ENCODE measurements at regions not wholly inside any gene's neighbourhood (a gene's known extent, or its start where the extent isn't known, plus 50 kb on each side); places are given as distances from the start of the nearest gene placed in this dataset.

DNA sequence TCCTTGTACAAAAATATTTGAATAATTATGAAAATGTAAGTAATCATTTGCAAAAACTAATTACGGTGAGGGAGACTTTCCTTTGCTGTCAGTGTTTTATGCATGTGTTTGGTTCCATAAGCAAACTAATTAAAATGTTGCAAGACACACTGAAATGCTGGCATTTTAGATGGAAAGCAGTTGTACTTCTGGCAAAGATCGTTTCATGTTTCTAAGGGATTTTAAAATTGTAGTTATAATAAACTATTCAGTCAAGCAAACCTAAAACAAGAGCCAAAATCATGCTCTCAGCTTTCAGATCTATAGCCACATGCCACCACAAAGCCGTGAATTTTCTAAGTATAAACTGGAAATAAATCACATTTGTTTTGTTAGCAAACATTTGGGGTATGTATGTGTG is 240.1 kb upstream of the ZNF385D start:
- H3K27me3 ChIP-seq (replicated peaks; ENCODE audit: control insufficient read depth, insufficient read depth, low read length): no peaks in the 10 kb centered on the region
- Mint-ChIP-seq H3K4me1 (ENCODE audit: low read depth, unreplicated experiment) (no peaks in the 10 kb centered on the region), H3K27me3 (ENCODE audit: insufficient read depth, unreplicated experiment) (no peaks in the 10 kb centered on the region), H3K27ac (ENCODE audit: unreplicated experiment) (no peak overlapping the region), H3K36me3 (ENCODE audit: insufficient read depth, unreplicated experiment) (no peaks in the 10 kb centered on the region), H3K4me3 (ENCODE audit: unreplicated experiment) (no peak overlapping the region), H3K9me3 (ENCODE audit: unreplicated experiment) (no peaks in the 10 kb centered on the region)
- ChIA-PET POLR2A (no interaction called here), CTCF (no interaction called here)
- H3K4me3 ChIP-seq (ENCODE audit: low read depth, low read length): no peak overlapping the region
- DNase-seq: no peak
- peaks cover 8% of the 10 kb centered on the region; the same call in 1 of the 2 replicates for H3K4me1 ChIP-seq
- TF ChIP-seq, protein P1, sequence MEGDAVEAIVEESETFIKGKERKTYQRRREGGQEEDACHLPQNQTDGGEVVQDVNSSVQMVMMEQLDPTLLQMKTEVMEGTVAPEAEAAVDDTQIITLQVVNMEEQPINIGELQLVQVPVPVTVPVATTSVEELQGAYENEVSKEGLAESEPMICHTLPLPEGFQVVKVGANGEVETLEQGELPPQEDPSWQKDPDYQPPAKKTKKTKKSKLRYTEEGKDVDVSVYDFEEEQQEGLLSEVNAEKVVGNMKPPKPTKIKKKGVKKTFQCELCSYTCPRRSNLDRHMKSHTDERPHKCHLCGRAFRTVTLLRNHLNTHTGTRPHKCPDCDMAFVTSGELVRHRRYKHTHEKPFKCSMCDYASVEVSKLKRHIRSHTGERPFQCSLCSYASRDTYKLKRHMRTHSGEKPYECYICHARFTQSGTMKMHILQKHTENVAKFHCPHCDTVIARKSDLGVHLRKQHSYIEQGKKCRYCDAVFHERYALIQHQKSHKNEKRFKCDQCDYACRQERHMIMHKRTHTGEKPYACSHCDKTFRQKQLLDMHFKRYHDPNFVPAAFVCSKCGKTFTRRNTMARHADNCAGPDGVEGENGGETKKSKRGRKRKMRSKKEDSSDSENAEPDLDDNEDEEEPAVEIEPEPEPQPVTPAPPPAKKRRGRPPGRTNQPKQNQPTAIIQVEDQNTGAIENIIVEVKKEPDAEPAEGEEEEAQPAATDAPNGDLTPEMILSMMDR (IDR thresholded peaks at IDR 0.05; ENCODE audit: insufficient read depth in 1 of 2, low read depth in 1 of 2, low read length in 1 of 2, severe bottlenecking in 1 of 2, unreplicated experiment in 1 of 2): no peak
- H3K9me3 ChIP-seq: no peaks in the 10 kb centered on the region
- no peaks in the 10 kb centered on the region for H3K36me3 ChIP-seq (ENCODE audit: control insufficient read depth, insufficient read depth, low read length)
- intact Hi-C loops (cut with micrococcal nuclease; ENCODE audit: unreplicated experiment): no loop called here
- no TSS peak for BruUV-seq (replicated peaks)

DNA sequence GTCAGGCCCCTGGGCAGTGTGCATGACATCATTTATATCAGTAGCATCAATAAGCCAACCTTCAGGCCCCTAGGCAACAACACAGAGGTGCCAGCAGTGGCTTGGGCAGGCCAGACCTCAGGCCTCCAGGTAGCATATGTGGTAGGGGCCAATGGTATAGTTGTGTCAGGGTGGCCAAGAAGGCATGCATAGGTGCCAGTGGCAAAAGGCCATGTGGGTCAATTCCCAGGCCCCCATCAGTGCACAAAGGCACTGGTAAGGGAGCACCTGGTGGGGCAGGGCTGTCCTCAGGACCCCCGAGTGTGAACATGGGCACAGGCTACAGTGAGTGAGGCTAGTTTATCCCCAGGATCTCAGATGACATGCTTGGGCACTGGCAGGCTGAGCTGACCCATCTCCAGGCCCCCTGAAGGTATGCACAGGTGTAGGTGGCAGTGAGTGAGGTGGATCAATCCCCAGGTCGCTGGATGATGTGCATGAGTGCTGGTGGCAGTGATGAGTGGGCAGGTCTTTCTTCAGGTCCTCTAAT is 244.1 kb upstream of the ZNF385D start:
- peaks cover 8% of the 10 kb centered on the region; the same call in 1 of the 2 replicates for H3K4me1 ChIP-seq
- Mint-ChIP-seq H3K27ac (ENCODE audit: unreplicated experiment) (no peak overlapping the region), H3K27me3 (ENCODE audit: insufficient read depth, unreplicated experiment) (no peaks in the 10 kb centered on the region), H3K36me3 (ENCODE audit: insufficient read depth, unreplicated experiment) (no peaks in the 10 kb centered on the region), H3K9me3 (ENCODE audit: unreplicated experiment) (no peaks in the 10 kb centered on the region), H3K4me1 (ENCODE audit: low read depth, unreplicated experiment) (no peaks in the 10 kb centered on the region), H3K4me3 (ENCODE audit: unreplicated experiment) (no peak overlapping the region)
- TF ChIP-seq, protein P1 (IDR thresholded peaks at IDR 0.05; ENCODE audit: insufficient read depth in 1 of 2, low read depth in 1 of 2, low read length in 1 of 2, severe bottlenecking in 1 of 2, unreplicated experiment in 1 of 2): no peak
- CTCF ChIA-PET: no interaction called here
- H3K4me3 ChIP-seq (ENCODE audit: low read depth, low read length): no peak overlapping the region
- H3K9me3 ChIP-seq: no peaks in the 10 kb centered on the region
- POLR2A ChIA-PET: no interaction called here
- no peaks in the 10 kb centered on the region for H3K27me3 ChIP-seq (replicated peaks; ENCODE audit: control insufficient read depth, insufficient read depth, low read length)
- DNase-seq: no peak
- H3K36me3 ChIP-seq (ENCODE audit: control insufficient read depth, insufficient read depth, low read length): no peaks in the 10 kb centered on the region
- intact Hi-C loops (cut with micrococcal nuclease; ENCODE audit: unreplicated experiment): no loop called here
- BruUV-seq (replicated peaks): no TSS peak

DNA sequence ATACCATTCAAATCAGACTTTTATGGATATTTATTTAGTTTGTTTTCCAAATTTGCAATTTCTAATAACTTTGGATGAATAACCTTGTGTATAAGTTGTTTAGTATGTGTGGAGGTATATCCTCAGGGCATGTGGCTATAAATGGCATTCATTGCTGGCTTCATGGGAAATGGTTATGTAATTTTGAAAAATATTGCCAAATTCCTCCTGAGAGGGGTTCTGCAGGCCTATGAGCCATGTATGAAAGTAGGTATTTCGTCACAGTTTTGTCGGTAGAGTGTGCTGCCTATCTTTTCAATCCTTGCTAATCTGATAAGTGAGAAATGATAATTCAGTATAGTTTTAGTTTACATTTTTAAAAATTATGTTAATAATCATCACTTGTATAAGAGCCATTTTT is 256.4 kb upstream of the ZNF385D start:
- intact Hi-C loops (cut with micrococcal nuclease; ENCODE audit: unreplicated experiment): no loop called here
- Mint-ChIP-seq H3K36me3 (ENCODE audit: insufficient read depth, unreplicated experiment) (no peaks in the 10 kb centered on the region), H3K4me1 (ENCODE audit: low read depth, unreplicated experiment) (peaks cover 11% of the 10 kb centered on the region), H3K9me3 (ENCODE audit: unreplicated experiment) (peaks cover 9% of the 10 kb centered on the region), H3K27ac (ENCODE audit: unreplicated experiment) (no peak overlapping the region), H3K4me3 (ENCODE audit: unreplicated experiment) (no peak overlapping the region), H3K27me3 (ENCODE audit: insufficient read depth, unreplicated experiment) (no peaks in the 10 kb centered on the region)
- CTCF ChIA-PET: no interaction called here
- Histone ChIP-seq H3K4me1 (peaks cover 9% of the 10 kb centered on the region), H3K27me3 (replicated peaks; ENCODE audit: control insufficient read depth, insufficient read depth, low read length) (no peaks in the 10 kb centered on the region), H3K9me3 (0 out of 2 replicates have a peak, but pooled peaks cover 5% of the 10 kb centered on the region), H3K36me3 (ENCODE audit: control insufficient read depth, insufficient read depth, low read length) (no peaks in the 10 kb centered on the region), H3K4me3 (ENCODE audit: low read depth, low read length) (no peak overlapping the region)
- POLR2A ChIA-PET: no interaction called here
- no TSS peak for BruUV-seq (replicated peaks)
- TF ChIP-seq, protein P1 (IDR thresholded peaks at IDR 0.05; ENCODE audit: insufficient read depth in 1 of 2, low read depth in 1 of 2, low read length in 1 of 2, severe bottlenecking in 1 of 2, unreplicated experiment in 1 of 2): no peak
- DNase-seq: no peak

Data from Caco-2 (cell line).